C1 segment of cervical spinal cord (tissue), 14 donors: ENCODE measurements at regions not wholly inside any gene's neighbourhood (a gene's known extent, or its start where the extent isn't known, plus 50 kb on each side); places are given as distances from the start of the nearest gene placed in this dataset.

Experiments
- DNase-seq, 14 donors: peaks; one replicate each; lab custom pipeline; 2025; lab: John Stamatoyannopoulos, UW

DNA sequence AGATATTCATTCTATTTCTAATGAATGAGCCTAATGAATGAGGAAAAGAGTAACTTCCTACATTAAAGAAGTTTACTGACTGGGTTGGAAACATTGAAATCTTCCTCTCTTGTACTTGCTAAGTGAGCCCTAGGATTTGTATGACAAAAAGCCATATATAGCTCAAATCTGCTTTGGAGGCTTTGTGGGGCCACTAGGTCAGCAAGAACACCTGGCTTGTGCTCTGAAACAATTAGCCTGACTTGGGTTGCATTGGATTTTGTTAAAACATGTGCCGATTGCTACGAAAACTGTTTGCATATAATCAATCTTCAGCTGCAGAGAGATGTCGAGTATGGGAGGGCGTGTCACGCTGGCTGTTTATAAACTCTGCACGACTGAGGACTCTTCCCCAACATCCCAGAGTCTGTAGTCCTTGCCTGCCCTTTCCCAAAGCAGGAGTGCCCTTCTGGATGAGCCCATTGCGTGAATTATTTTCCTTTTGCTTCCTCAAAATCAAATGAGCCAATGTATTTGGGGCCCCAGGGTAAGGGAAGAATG lies 684.8 kb downstream of the DHX35 start:
- DNase-seq, result no peak

DNA sequence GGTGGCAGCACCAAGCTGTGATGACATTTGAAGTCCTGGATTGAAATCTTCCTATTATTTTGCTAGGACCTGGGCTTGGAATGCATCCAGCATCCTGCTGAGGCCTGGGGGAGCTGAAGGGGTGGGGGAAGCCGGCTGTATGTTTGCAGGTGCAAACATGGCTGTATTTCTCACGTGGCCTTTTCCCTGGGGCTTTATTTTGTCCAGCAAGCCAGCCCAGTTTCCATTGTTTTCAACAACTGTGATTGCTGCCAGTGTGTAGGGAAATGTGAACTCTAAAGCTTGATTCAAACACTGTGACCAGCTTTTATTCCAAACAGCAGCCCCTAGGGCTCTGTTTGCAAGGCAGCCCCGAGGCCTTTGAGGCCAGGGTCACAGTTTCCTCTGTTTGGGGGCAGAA lies 683.0 kb downstream of the DHX35 start:
- no peak for DNase-seq

- DNase-seq, result no peak
These were observed 681.1 kb downstream of the DHX35 start for GRCh38 chr20:39643292-39643691.

DNA sequence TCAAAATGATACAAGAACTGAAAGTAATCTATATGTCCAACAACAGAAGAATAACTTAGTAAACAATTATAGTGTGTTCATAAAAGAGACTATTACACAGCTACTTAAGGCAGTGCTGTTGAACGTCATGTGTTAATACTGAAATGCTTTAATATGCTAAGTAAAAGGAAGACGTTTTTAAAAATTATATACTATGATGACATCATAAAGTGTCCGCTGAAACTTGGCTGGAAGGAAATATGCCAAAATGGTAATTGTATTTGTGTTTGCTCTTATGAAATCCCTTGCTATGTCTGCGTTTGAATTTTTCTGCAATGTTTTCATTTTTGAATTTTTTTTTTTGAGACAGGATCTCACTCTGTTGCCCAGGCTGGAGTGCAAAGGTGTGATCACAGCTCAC lies 679.3 kb downstream of the DHX35 start:
- no peak for DNase-seq

DNA sequence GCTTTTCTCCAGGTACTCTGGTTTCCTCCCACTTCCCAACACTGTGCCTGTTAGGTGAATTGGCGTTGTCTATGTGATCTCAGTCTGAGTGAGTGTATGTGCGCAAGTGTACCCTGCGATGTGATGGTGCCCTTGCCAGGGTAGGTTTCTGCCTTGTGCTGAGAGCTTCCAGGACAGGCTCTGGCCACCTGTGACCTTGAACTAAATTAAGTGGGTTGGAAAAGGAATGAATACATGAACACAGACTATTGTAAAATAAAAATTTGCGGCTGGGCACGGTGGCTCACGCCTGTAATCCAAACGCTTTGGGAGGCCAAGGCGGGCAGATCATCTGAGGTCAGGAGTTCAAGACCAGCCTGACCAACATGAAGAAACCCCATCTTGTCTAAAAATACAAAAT lies 678.0 kb downstream of the DHX35 start:
- DNase-seq, result no peak

DNA sequence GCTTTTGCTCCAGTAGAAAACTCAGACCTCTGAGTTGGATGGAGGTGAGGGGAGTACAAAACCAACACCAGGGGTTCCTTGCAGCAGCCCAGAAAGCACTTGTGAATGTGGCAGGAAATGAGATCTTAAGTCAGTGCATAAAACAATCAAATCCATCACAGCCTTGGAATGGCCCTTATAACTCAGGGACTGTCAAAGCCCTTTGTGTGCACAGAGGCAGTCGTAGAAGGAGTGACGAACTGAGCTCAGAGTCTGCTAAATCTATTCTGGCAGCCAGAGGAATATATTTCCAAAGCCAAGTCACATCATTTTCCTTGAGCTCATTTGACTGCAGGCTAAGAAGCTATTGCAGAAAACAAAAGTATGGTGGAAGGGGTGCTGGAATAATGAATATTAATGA lies 676.6 kb downstream of the DHX35 start:
- no peak for DNase-seq

DNA sequence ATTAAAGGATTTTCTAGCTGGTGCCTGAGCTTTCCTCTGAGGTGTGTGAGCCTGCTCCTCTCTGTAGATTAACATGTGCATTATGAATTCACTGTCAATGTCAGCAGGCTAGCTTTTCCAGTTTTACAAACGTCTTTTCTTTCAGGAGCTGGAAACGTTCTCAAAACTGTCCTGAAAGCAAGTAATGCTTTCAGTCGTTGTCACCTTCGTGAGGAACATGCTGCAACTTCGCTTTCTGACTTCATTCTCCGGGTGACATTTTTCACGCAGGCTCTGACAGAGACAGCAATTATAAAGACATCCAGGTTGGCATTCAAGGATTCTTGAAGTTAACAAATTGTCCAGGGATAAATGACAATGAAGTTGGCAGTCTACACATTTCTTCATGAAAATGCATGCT lies 671.5 kb downstream of the DHX35 start:
- no peak for DNase-seq

DNA sequence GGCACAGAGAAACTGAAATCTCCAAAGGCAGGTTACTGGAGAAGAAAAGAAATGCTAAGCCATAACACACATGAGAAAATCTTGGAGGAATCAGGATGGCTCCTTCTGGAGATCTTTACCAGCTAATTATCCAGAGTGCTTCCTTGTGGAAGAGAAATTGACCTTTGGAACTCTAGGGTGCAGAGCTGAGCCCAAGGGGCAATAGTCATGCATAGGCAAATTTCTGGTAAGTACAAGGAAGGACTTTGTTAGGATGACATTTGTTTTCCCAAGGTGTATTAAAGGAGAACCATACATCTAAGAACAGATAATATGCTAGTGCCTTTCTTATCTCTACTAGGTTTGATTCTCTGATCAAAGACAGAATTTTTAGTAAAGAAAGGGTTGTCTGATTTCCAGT lies 670.6 kb downstream of the DHX35 start:
- DNase-seq, result no peak

DNA sequence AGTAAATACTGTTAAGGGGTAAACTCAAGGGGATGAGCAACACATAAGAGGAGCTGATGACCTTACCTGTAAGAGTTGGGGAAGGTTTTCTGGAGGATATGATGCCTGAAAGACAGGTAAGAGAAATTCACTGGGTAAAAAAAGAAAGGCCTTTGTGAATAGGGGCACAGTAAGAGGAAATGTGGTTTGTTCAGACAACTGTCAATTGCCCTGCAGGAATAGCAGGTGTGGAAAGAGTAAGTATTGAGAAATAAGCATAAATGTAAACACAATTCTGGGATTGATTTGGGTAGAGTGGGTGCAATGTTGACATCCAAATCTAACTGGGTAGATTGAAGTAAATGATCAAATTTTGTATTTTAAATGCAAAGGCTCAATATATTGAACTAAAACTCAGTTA lies 670.0 kb downstream of the DHX35 start:
- no peak for DNase-seq

- no peak for DNase-seq
These were observed 669.4 kb downstream of the DHX35 start for GRCh38 chr20:39631557-39631956.

GRCh38 chr20:39630215-39630908 lies 668.2 kb downstream of the DHX35 start:
- DNase-seq, result no peak

DNA sequence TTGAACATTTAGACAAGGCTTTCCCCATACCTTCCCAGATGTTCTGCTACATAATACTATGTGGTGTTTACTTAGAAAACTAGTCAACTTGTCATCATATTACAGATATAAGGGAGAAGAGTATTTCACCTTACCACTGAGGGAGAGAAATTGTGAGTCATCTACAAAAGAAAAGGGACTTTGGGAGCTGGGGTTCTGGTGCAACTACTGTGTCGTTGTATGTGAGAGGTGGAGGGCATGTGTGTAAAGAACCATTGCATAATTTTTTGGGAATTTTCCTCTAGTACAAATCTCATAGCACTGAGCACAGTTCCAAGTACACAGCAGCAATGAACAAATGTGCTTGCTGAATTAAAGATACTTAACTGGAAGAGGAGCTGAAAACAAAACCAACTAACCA lies 665.6 kb downstream of the DHX35 start:
- no peak for DNase-seq

GRCh38 chr20:39624316-39624715 lies 662.2 kb downstream of the DHX35 start:
- no peak for DNase-seq

- DNase-seq, result no peak
These were observed 661.6 kb downstream of the DHX35 start for GRCh38 chr20:39623584-39624234.

- DNase-seq, result no peak
These were observed 657.2 kb downstream of the DHX35 start for GRCh38 chr20:39619271-39619785.

DNA sequence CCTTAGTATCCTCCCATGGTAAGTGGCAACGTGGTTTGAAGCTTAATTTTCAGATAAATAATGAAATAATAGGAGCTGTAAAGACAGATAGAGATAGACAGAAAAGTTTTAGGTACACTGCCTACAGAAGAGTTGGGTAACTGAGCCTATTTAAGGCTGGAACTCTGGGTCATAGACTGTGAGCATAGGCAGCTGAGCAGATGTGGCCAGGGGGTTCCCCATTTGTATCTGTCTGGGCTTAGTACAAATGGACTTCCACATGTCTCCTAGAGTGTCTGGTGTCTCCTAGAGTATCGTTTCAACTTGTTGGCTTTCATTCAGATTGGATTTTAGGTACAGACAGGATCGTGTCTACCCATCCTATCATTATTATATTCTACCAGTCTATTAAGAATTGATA lies 649.8 kb downstream of the DHX35 start:
- no peak for DNase-seq

DNA sequence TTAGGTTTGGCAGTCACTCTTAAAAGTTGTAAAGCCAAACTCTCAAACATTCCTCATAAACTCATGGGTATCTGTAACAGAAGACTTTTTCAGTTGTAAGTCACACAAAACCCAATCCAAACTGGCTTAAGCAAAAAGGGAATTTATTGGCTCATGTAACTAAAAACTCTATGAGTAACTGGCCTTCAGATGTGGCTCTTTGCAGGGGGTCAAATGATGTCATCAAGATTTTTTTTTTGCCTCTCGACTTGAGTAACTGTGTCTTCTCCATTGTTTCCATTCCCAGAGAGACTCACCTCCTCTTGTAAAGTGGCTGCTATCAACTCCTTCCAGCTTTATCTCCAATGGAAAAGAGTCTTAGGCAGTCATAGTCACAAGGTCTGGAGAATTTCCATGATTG lies 645.0 kb downstream of the DHX35 start:
- no peak for DNase-seq

DNA sequence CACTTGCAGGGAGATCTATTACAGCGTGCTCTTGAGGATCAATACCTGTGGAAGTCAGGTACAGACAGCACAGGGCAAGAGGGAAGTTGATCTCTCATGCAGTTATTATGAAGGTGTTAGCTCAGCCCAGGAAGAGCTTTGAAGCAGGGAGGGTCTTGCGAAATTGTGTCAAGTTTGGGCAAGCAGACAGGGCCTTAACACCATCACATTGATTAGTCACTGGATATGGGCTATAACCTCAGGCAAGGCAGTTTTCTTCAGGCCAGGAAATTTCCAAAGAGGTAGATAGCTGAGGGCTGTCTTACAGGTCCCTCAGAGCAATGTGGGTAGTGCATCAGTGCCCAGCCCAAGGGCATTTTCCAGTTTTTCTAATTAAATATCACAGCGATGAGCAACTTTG lies 643.8 kb downstream of the DHX35 start:
- no peak for DNase-seq

- no peak for DNase-seq
These were observed 643.2 kb downstream of the DHX35 start for GRCh38 chr20:39605361-39605760.

DNA sequence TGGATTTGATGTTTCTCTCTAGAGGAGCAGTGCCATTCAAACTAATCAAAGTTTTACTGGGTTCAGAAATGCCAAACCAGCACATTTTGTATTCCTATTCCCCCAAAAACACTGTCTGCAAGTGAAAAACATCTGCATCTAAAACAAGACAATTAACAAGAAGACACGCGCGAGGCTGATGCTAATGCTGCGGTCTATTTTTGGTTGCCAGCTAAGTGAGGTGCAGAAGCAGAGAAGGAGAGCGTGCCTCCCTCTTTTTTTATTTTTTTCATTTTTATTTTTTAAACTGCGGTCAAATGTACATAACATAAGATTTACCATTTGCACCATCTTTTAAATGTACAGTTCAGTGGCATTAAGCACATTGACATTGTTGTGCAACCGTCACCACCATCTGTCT lies 641.1 kb downstream of the DHX35 start:
- DNase-seq, result no peak

GRCh38 chr20:39602649-39603048 lies 640.5 kb downstream of the DHX35 start:
- no peak for DNase-seq

- no peak for DNase-seq
These were observed 638.7 kb downstream of the DHX35 start for GRCh38 chr20:39600871-39601270.

GRCh38 chr20:39600156-39600555 lies 638.0 kb downstream of the DHX35 start:
- no peak for DNase-seq
